WTC11 (cell line): ENCODE measurements at regions not wholly inside any gene's neighbourhood (a gene's known extent, or its start where the extent isn't known, plus 50 kb on each side); places are given as distances from the start of the nearest gene placed in this dataset.

Experiments
- ATAC-seq: fragments of 200-7000 bp; cut with Tn5 transposase; 2 replicates; pipeline ENCODE4 v1.10.0; 2021; ENCODE audit warnings: mild to moderate bottlenecking, moderate library complexity
- CTCF ChIA-PET: fragments of 300-600 bp; sonication (Branson Sonifier 250); formaldehyde crosslinking; loops from one replicate; lab custom pipeline; 2021; ENCODE audit warnings: antibody characterized with exemption; lab: Charles Lee
- POLR2A ChIA-PET: fragments of 350-600 bp; sonication (Branson Sonifier 250); formaldehyde crosslinking; loops from one replicate; lab custom pipeline; 2021; ENCODE audit warnings: antibody characterized with exemption; lab: Charles Lee
- DNase-seq: peaks from one replicate; pipeline ENCODE4 v3.0.0; 2021; ENCODE audit warnings: low spot score
- H3K27ac Mint-ChIP-seq: 2 replicates; pipeline ENCODE4 v1.8.0; 2021; ENCODE audit warnings: mixed read lengths
- H3K27me3 Mint-ChIP-seq: 2 replicates; pipeline ENCODE4 v1.8.0; 2021; ENCODE audit warnings: low read depth, mild to moderate bottlenecking, moderate library complexity, mixed read lengths
- H3K36me3 Mint-ChIP-seq: 2 replicates; pipeline ENCODE4 v1.8.0; 2021; ENCODE audit warnings: mixed read lengths
- H3K4me1 Mint-ChIP-seq: 2 replicates; pipeline ENCODE4 v1.8.0; 2022; ENCODE audit warnings: mixed read lengths
- H3K4me3 Mint-ChIP-seq: 2 replicates; pipeline ENCODE4 v1.8.0; 2021; ENCODE audit warnings: mild to moderate bottlenecking, moderate library complexity, mixed read lengths
- H3K9me3 Mint-ChIP-seq: 2 replicates; pipeline ENCODE4 v1.8.0; 2021; ENCODE audit warnings: mixed read lengths
- ELF4 ChIP-seq: sonication (generic); formaldehyde crosslinking; IDR thresholded peaks from 2 replicates; pipeline ENCODE4 v1.8.1; 2022; ENCODE audit warnings: low read depth, mild to moderate bottlenecking, moderate library complexity, missing genetic modification reagents
- JUN ChIP-seq: sonication (generic); formaldehyde crosslinking; IDR thresholded peaks from 2 replicates; pipeline ENCODE4 v1.8.0; 2023; ENCODE audit warnings: mild to moderate bottlenecking, missing genetic modification reagents
- MXD4 ChIP-seq: fragments of 250-450 bp; sonication (Bioruptor Pico); IDR thresholded peaks from 2 replicates; pipeline ENCODE4 v1.8.0; 2021; ENCODE audit warnings: mild to moderate bottlenecking, moderate library complexity, borderline replicate concordance
- NR1H2 ChIP-seq: sonication (generic); formaldehyde crosslinking; IDR thresholded peaks from 2 replicates; pipeline ENCODE4 v1.9.0; 2021; ENCODE audit warnings: mild to moderate bottlenecking, moderate library complexity, missing genetic modification reagents
- NR3C1 ChIP-seq: sonication (generic); formaldehyde crosslinking; conservative IDR thresholded peaks from 2 replicates; pipeline ENCODE4 v1.8.1; 2023; ENCODE audit warnings: low read depth, mild to moderate bottlenecking, missing genetic modification reagents
- OVOL2 ChIP-seq: fragments of 250-450 bp; sonication (Bioruptor Pico); IDR thresholded peaks from 2 replicates; pipeline ENCODE4 v1.9.0; 2021; ENCODE audit warnings: mild to moderate bottlenecking, borderline replicate concordance
- ZBTB21 ChIP-seq: sonication (generic); formaldehyde crosslinking; IDR thresholded peaks from 2 replicates; pipeline ENCODE4 v1.8.1; 2023; ENCODE audit warnings: mild to moderate bottlenecking, missing genetic modification reagents, borderline replicate concordance
- ZNF416 ChIP-seq: fragments of 250-450 bp; sonication (Bioruptor Pico); IDR thresholded peaks from 2 replicates; pipeline ENCODE4 v1.9.0; 2021; ENCODE audit warnings: mild to moderate bottlenecking, inconsistent platforms
- ZNF671 ChIP-seq: fragments of 250-450 bp; sonication (Bioruptor Pico); IDR thresholded peaks from 2 replicates; pipeline ENCODE4 v1.8.0; 2021; ENCODE audit warnings: mild to moderate bottlenecking
- TF ChIP-seq, protein P1 (sequence below): sonication (generic); formaldehyde crosslinking; IDR thresholded peaks from 2 replicates; pipeline ENCODE4 v1.8.1; 2023; ENCODE audit warnings: mild to moderate bottlenecking, missing genetic modification reagents, moderate library complexity
- TF ChIP-seq, protein P2 (sequence below): sonication (generic); formaldehyde crosslinking; IDR thresholded peaks from 2 replicates; pipeline ENCODE4 v1.8.1; 2023; ENCODE audit warnings: mild to moderate bottlenecking, missing genetic modification reagents, borderline replicate concordance
- TF ChIP-seq, protein P3 (sequence below): sonication (generic); formaldehyde crosslinking; IDR thresholded peaks from 2 replicates; pipeline ENCODE4 v1.8.1; 2023; ENCODE audit warnings: mild to moderate bottlenecking, missing genetic modification reagents, moderate library complexity
- TF ChIP-seq, protein P4 (sequence below): sonication (generic); formaldehyde crosslinking; IDR thresholded peaks from 2 replicates; pipeline ENCODE4 v1.8.1; 2022; ENCODE audit warnings: low read depth, mild to moderate bottlenecking, moderate library complexity, missing genetic modification reagents, borderline replicate concordance
- TF ChIP-seq, protein P5 (sequence below): sonication (generic); formaldehyde crosslinking; conservative IDR thresholded peaks from 2 replicates; pipeline ENCODE4 v1.8.1; 2023; ENCODE audit warnings: mild to moderate bottlenecking, low read depth, missing genetic modification reagents, moderate library complexity
- TF ChIP-seq, protein P6 (sequence below): fragments of 250-450 bp; sonication (Bioruptor Pico); IDR thresholded peaks from 2 replicates; pipeline ENCODE4 v1.9.0; 2021; ENCODE audit warnings: moderate library complexity, mild to moderate bottlenecking, inconsistent platforms, borderline replicate concordance
- TF ChIP-seq, protein P7 (sequence below): sonication (generic); formaldehyde crosslinking; IDR thresholded peaks from 2 replicates; pipeline ENCODE4 v1.8.0; 2023; ENCODE audit warnings: missing genetic modification reagents
- TF ChIP-seq, protein P8 (sequence below): sonication (generic); formaldehyde crosslinking; IDR thresholded peaks from 2 replicates; pipeline ENCODE4 v1.8.1; 2022; ENCODE audit warnings: mild to moderate bottlenecking, moderate library complexity, missing genetic modification reagents
- TF ChIP-seq, protein P9 (sequence below): sonication (generic); formaldehyde crosslinking; IDR thresholded peaks from 2 replicates; pipeline ENCODE4 v1.8.1; 2022; ENCODE audit warnings: mild to moderate bottlenecking, missing genetic modification reagents, moderate library complexity, borderline replicate concordance
- TF ChIP-seq, protein P10 (sequence below): sonication (generic); formaldehyde crosslinking; IDR thresholded peaks from 2 replicates; pipeline ENCODE4 v1.8.1; 2022; ENCODE audit warnings: missing genetic modification reagents, borderline replicate concordance

DNA sequence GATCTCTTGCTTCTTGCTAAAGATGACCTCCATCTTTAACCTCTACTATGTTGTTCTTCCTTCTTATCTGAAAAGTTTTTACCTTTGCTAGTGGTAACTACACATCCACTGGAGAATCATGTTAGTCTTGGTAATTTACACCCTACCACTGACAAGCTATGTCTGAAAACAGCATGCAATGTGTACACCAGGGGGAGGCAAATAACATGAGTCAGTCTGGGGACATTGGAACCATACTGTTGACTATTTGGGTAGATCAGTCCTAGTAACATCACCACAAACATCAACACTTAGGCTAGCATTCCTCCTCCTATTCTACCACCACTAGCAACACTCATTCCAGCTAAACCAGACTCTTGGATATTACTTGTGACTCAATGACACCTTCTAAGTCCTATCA is 549.0 kb downstream of the KCNT2 start:
- no peaks in the 10 kb centered on the region for H3K27me3 Mint-ChIP-seq
- H3K4me1 Mint-ChIP-seq = peaks cover 11% of the 10 kb centered on the region
- TF ChIP-seq, protein P1, sequence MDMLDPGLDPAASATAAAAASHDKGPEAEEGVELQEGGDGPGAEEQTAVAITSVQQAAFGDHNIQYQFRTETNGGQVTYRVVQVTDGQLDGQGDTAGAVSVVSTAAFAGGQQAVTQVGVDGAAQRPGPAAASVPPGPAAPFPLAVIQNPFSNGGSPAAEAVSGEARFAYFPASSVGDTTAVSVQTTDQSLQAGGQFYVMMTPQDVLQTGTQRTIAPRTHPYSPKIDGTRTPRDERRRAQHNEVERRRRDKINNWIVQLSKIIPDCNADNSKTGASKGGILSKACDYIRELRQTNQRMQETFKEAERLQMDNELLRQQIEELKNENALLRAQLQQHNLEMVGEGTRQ (CRISPR knock-in tag) = no peak
- TF ChIP-seq OVOL2 (CRISPR knock-in tag) (no peak), ZBTB21 (CRISPR knock-in tag) (no peak), ZNF416 (CRISPR knock-in tag) (no peak), ELF4 (no peak), MXD4 (CRISPR knock-in tag) (no peak), ZNF671 (CRISPR knock-in tag) (no peak), NR3C1 (CRISPR knock-in tag) (no peak), NR1H2 (CRISPR knock-in tag) (no peak), JUN (CRISPR knock-in tag) (no peak)
- TF ChIP-seq, protein P2, sequence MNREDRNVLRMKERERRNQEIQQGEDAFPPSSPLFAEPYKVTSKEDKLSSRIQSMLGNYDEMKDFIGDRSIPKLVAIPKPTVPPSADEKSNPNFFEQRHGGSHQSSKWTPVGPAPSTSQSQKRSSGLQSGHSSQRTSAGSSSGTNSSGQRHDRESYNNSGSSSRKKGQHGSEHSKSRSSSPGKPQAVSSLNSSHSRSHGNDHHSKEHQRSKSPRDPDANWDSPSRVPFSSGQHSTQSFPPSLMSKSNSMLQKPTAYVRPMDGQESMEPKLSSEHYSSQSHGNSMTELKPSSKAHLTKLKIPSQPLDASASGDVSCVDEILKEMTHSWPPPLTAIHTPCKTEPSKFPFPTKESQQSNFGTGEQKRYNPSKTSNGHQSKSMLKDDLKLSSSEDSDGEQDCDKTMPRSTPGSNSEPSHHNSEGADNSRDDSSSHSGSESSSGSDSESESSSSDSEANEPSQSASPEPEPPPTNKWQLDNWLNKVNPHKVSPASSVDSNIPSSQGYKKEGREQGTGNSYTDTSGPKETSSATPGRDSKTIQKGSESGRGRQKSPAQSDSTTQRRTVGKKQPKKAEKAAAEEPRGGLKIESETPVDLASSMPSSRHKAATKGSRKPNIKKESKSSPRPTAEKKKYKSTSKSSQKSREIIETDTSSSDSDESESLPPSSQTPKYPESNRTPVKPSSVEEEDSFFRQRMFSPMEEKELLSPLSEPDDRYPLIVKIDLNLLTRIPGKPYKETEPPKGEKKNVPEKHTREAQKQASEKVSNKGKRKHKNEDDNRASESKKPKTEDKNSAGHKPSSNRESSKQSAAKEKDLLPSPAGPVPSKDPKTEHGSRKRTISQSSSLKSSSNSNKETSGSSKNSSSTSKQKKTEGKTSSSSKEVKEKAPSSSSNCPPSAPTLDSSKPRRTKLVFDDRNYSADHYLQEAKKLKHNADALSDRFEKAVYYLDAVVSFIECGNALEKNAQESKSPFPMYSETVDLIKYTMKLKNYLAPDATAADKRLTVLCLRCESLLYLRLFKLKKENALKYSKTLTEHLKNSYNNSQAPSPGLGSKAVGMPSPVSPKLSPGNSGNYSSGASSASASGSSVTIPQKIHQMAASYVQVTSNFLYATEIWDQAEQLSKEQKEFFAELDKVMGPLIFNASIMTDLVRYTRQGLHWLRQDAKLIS (CRISPR knock-in tag) = no peak
- TF ChIP-seq, protein P3, sequence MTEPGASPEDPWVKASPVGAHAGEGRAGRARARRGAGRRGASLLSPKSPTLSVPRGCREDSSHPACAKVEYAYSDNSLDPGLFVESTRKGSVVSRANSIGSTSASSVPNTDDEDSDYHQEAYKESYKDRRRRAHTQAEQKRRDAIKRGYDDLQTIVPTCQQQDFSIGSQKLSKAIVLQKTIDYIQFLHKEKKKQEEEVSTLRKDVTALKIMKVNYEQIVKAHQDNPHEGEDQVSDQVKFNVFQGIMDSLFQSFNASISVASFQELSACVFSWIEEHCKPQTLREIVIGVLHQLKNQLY (CRISPR knock-in tag) = no peak
- TF ChIP-seq, protein P4, sequence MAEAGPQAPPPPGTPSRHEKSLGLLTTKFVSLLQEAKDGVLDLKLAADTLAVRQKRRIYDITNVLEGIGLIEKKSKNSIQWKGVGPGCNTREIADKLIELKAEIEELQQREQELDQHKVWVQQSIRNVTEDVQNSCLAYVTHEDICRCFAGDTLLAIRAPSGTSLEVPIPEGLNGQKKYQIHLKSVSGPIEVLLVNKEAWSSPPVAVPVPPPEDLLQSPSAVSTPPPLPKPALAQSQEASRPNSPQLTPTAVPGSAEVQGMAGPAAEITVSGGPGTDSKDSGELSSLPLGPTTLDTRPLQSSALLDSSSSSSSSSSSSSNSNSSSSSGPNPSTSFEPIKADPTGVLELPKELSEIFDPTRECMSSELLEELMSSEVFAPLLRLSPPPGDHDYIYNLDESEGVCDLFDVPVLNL (CRISPR knock-in tag) = no peak
- TF ChIP-seq, protein P5, sequence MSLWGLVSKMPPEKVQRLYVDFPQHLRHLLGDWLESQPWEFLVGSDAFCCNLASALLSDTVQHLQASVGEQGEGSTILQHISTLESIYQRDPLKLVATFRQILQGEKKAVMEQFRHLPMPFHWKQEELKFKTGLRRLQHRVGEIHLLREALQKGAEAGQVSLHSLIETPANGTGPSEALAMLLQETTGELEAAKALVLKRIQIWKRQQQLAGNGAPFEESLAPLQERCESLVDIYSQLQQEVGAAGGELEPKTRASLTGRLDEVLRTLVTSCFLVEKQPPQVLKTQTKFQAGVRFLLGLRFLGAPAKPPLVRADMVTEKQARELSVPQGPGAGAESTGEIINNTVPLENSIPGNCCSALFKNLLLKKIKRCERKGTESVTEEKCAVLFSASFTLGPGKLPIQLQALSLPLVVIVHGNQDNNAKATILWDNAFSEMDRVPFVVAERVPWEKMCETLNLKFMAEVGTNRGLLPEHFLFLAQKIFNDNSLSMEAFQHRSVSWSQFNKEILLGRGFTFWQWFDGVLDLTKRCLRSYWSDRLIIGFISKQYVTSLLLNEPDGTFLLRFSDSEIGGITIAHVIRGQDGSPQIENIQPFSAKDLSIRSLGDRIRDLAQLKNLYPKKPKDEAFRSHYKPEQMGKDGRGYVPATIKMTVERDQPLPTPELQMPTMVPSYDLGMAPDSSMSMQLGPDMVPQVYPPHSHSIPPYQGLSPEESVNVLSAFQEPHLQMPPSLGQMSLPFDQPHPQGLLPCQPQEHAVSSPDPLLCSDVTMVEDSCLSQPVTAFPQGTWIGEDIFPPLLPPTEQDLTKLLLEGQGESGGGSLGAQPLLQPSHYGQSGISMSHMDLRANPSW (CRISPR knock-in tag) = no peak
- TF ChIP-seq, protein P6, sequence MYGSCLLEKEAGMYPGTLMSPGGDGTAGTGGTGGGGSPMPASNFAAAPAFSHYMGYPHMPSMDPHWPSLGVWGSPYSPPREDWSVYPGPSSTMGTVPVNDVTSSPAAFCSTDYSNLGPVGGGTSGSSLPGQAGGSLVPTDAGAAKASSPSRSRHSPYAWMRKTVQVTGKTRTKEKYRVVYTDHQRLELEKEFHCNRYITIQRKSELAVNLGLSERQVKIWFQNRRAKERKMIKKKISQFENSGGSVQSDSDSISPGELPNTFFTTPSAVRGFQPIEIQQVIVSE (CRISPR knock-in tag) = no peak
- TF ChIP-seq, protein P7, sequence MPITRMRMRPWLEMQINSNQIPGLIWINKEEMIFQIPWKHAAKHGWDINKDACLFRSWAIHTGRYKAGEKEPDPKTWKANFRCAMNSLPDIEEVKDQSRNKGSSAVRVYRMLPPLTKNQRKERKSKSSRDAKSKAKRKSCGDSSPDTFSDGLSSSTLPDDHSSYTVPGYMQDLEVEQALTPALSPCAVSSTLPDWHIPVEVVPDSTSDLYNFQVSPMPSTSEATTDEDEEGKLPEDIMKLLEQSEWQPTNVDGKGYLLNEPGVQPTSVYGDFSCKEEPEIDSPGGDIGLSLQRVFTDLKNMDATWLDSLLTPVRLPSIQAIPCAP (CRISPR knock-in tag) = no peak
- TF ChIP-seq, protein P8, sequence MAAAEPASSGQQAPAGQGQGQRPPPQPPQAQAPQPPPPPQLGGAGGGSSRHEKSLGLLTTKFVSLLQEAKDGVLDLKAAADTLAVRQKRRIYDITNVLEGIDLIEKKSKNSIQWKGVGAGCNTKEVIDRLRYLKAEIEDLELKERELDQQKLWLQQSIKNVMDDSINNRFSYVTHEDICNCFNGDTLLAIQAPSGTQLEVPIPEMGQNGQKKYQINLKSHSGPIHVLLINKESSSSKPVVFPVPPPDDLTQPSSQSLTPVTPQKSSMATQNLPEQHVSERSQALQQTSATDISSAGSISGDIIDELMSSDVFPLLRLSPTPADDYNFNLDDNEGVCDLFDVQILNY (CRISPR knock-in tag) = no peak
- TF ChIP-seq, protein P9, sequence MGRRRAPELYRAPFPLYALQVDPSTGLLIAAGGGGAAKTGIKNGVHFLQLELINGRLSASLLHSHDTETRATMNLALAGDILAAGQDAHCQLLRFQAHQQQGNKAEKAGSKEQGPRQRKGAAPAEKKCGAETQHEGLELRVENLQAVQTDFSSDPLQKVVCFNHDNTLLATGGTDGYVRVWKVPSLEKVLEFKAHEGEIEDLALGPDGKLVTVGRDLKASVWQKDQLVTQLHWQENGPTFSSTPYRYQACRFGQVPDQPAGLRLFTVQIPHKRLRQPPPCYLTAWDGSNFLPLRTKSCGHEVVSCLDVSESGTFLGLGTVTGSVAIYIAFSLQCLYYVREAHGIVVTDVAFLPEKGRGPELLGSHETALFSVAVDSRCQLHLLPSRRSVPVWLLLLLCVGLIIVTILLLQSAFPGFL (CRISPR knock-in tag) = no peak
- TF ChIP-seq, protein P10, sequence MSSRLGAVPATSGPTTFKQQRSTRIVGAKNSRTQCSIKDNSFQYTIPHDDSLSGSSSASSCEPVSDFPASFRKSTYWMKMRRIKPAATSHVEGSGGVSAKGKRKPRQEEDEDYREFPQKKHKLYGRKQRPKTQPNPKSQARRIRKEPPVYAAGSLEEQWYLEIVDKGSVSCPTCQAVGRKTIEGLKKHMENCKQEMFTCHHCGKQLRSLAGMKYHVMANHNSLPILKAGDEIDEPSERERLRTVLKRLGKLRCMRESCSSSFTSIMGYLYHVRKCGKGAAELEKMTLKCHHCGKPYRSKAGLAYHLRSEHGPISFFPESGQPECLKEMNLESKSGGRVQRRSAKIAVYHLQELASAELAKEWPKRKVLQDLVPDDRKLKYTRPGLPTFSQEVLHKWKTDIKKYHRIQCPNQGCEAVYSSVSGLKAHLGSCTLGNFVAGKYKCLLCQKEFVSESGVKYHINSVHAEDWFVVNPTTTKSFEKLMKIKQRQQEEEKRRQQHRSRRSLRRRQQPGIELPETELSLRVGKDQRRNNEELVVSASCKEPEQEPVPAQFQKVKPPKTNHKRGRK (CRISPR knock-in tag) = no peak
- TF ChIP-seq, all 79 proteins: peak for 0
- no peak overlapping the region for H3K27ac Mint-ChIP-seq
- no peaks in the 10 kb centered on the region for H3K36me3 Mint-ChIP-seq
- ChIA-PET CTCF (no interaction called here), POLR2A (no interaction called here)
- H3K9me3 Mint-ChIP-seq = peaks cover under 1% of the 10 kb centered on the region
- DNase-seq (no peak), ATAC-seq (no peak)
- no peak overlapping the region for H3K4me3 Mint-ChIP-seq
